GM12878 (cell line): ENCODE measurements at regions not wholly inside any gene's neighbourhood (a gene's known extent, or its start where the extent isn't known, plus 50 kb on each side); places are given as distances from the start of the nearest gene placed in this dataset.

ENCODE experiments used
- ATAC-seq: fragments of 200-7000 bp; cut with Tn5 transposase; 3 replicates; pipeline ENCODE4 v1.9.1; 2020; ENCODE audit warnings: mild to moderate bottlenecking, moderate library complexity
- BruUV-seq: library from RNA; stranded (reverse); fragments of 400-500 nt; replicated peaks from 2 replicates; lab custom pipeline; 2021; lab: Mats Ljungman, UMichigan
- CTCF ChIA-PET: fragments of 300-600 bp; sonication (Branson Sonifier 250); formaldehyde crosslinking; extraction: SDS; loops from one replicate; lab custom pipeline; 2021; ENCODE audit warnings: inconsistent platforms; lab: Yijun Ruan, JAX
- POLR2A ChIA-PET: fragments of 350-600 bp; formaldehyde crosslinking; extraction: SDS; loops from one replicate; lab custom pipeline; 2021; ENCODE audit warnings: inconsistent platforms; lab: Charles Lee
- RAD21 ChIA-PET: fragments of 300-600 bp; sonication (Branson Sonifier 250); formaldehyde crosslinking; loops from one replicate; lab custom pipeline; 2023; ENCODE audit warnings: antibody characterized with exemption; ENCODE audit not compliant: unreplicated experiment; lab: Charles Lee
- SMC1A ChIA-PET: fragments of 300-600 bp; sonication (Branson Sonifier 250); formaldehyde crosslinking; loops from one replicate; lab custom pipeline; 2023; ENCODE audit not compliant: unreplicated experiment, uncharacterized antibody; lab: Charles Lee
- DNase-seq: peaks from one replicate; pipeline ENCODE4 v3.0.0-alpha.2; 2011; ENCODE audit warnings: low read depth, low spot score
- FAIRE-seq: peaks from 3 replicates; lab custom pipeline; 2011; peaks lifted over from hg19 to GRCh38; lab: Jason Lieb, UNC
- H2AFZ ChIP-seq: 2 replicates; pipeline ENCODE4 v1.6.0; 2011; ENCODE audit warnings: low read depth, low read length, control low read depth; ENCODE audit not compliant: control insufficient read depth
- H3K27ac ChIP-seq: 2 replicates; pipeline ENCODE4 v1.5.1; 2011; ENCODE audit warnings: control low read depth; ENCODE audit not compliant: control insufficient read depth, insufficient read depth
- H3K27me3 ChIP-seq, 2 experiments: replicated peaks in 1 of 2; 2 replicates each; pipeline versions ENCODE4 v1.6.0 to v1.6.1; 2011; ENCODE audit warnings: low read length in 1 of 2; ENCODE audit not compliant: control insufficient read depth in 2 of 2, insufficient read depth in 2 of 2
- H3K36me3 ChIP-seq, 2 experiments: 2 replicates each; pipeline ENCODE4 v1.5.1; 2011; ENCODE audit warnings: low read length in 1 of 2; ENCODE audit not compliant: control insufficient read depth in 2 of 2, insufficient read depth in 2 of 2
- H3K4me1 ChIP-seq: 2 replicates; pipeline ENCODE4 v1.6.1; 2011; ENCODE audit warnings: mild to moderate bottlenecking, low read length, moderate library complexity, mixed read lengths; ENCODE audit not compliant: control insufficient read depth, insufficient read depth
- H3K4me2 ChIP-seq: 2 replicates; pipeline ENCODE4 v1.6.0; 2011; ENCODE audit warnings: control low read depth; ENCODE audit not compliant: control insufficient read depth, insufficient read depth
- H3K4me3 ChIP-seq: fragments of 200-600 bp; sonication (generic); 2 replicates; pipeline ENCODE4 v1.5.1; 2016
- H3K79me2 ChIP-seq: 2 replicates; pipeline ENCODE4 v1.6.0; 2011; ENCODE audit warnings: low read length; ENCODE audit not compliant: control insufficient read depth, insufficient read depth
- H3K9ac ChIP-seq: 2 replicates; pipeline ENCODE4 v1.8.0; 2011; ENCODE audit warnings: low read length, control low read depth, mixed read lengths; ENCODE audit not compliant: control insufficient read depth, insufficient read depth
- H3K9me3 ChIP-seq: replicated peaks from 3 replicates; pipeline ENCODE4 v1.5.1; 2011; ENCODE audit warnings: mild to moderate bottlenecking, low read length; ENCODE audit not compliant: control insufficient read depth, insufficient read depth
- H4K20me1 ChIP-seq: 2 replicates; pipeline ENCODE4 v1.6.0; 2011; ENCODE audit not compliant: control insufficient read depth, insufficient read depth
- ATF7 ChIP-seq: fragments of 450-650 bp; IDR thresholded peaks from 2 replicates; pipeline ENCODE4 v1.6.1; 2016; ENCODE audit warnings: low read depth, mild to moderate bottlenecking
- ESRRA ChIP-seq: IDR thresholded peaks from 2 replicates; pipeline ENCODE4 v1.6.1; 2012; ENCODE audit warnings: mild to moderate bottlenecking, low read length, improper control_type of control experiment
- JUND ChIP-seq: IDR thresholded peaks from 2 replicates; pipeline ENCODE4 v1.6.1; 2012; ENCODE audit warnings: low read depth, mild to moderate bottlenecking, low read length, improper control_type of control experiment, moderate library complexity
- KAT2A ChIP-seq: conservative IDR thresholded peaks from 2 replicates; pipeline ENCODE4 v1.6.1; 2011; ENCODE audit warnings: low read depth, low read length; ENCODE audit not compliant: control insufficient read depth
- MLLT1 ChIP-seq: fragments of 450-650 bp; IDR thresholded peaks from 2 replicates; pipeline ENCODE4 v1.6.1; 2016; ENCODE audit warnings: mild to moderate bottlenecking
- PBX3 ChIP-seq: IDR thresholded peaks from 2 replicates; pipeline ENCODE4 v1.6.1; 2011; ENCODE audit warnings: mild to moderate bottlenecking, low read depth, low read length, moderate library complexity; ENCODE audit not compliant: insufficient replicate concordance
- WGBS: methylation state at CpG from one replicate; pipeline ENCODE4 v1.1.6; 2016; ENCODE audit warnings: low lambda C conversion rate; ENCODE audit not compliant: insufficient replicate concordance, insufficient coverage; ENCODE audit errors: missing lambda C conversion rate; 5-methylcytosine and 5-hydroxymethylcytosine counted together
- in situ Hi-C: fragments of 300-500 bp; cut with MboI; formaldehyde crosslinking; loops from 9 replicates; pipeline ENCODE4 v1.14.3; 2018; ENCODE audit warnings: mixed read lengths
- intact Hi-C: fragments of 100-400 bp; cut with micrococcal nuclease; formaldehyde crosslinking; loops from one replicate; pipeline ENCODE4 v1.14.2; 2022; ENCODE audit not compliant: unreplicated experiment

- TF ChIP-seq MLLT1: no peak
- no peak for TF ChIP-seq PBX3
- TF ChIP-seq ATF7: no peak
- TF ChIP-seq, all 136 proteins: peak for 0
These were observed 240.9 kb downstream of the MYCN start (continued) for GRCh38 chr2:16181062-16181740.

GRCh38 chr2:16180631-16181030 lies 240.3 kb downstream of the MYCN start:
- Histone ChIP-seq H3K27ac (no peak overlapping the region), H3K9me3 (no peaks in the 10 kb centered on the region), H3K36me3 (no peaks in the 10 kb centered on the region), H3K4me1 (no peaks in the 10 kb centered on the region), H3K4me3 (no peak overlapping the region), H3K4me2 (no peak overlapping the region), H3K79me2 (no peaks in the 10 kb centered on the region), H3K9ac (no peak overlapping the region), H2AFZ (no peak overlapping the region), H4K20me1 (no peaks in the 10 kb centered on the region), H3K27me3 (peaks cover 0 to 2% of the 10 kb centered on the region in 2 experiments; a peak in 3 of 4 replicates)
- in situ Hi-C loops (no loop called here), intact Hi-C loops (no loop called here)
- ChIA-PET CTCF (no interaction called here), SMC1A (no interaction called here), RAD21 (no interaction called here), POLR2A (no interaction called here)
- no peak for TF ChIP-seq JUND
- TF ChIP-seq KAT2A: no peak
- TF ChIP-seq ESRRA: no peak
- FAIRE-seq: no peak
- BruUV-seq: no TSS peak
- DNase-seq: no peak
- 17% methylated on average over 6 of the region's 6 CpGs for WGBS
- ATAC-seq: no peak
